HFF-Myc (cell line): ENCODE measurements at regions not wholly inside any gene's neighbourhood (a gene's known extent, or its start where the extent isn't known, plus 50 kb on each side); places are given as distances from the start of the nearest gene placed in this dataset.

Source experiments
- DNase-seq: peaks from one replicate; pipeline ENCODE4 v3.0.0-alpha.2; 2011; ENCODE audit warnings: low read depth; ENCODE audit errors: extremely low read depth
- H3K4me3 ChIP-seq: replicated peaks from 2 replicates; pipeline ENCODE4 v1.5.1; 2011; ENCODE audit warnings: low read depth, mild to moderate bottlenecking, control low read depth, low read length
- CTCF ChIP-seq: IDR thresholded peaks from 2 replicates; pipeline ENCODE4 v1.5.1; 2012; ENCODE audit warnings: mild to moderate bottlenecking, low read depth, low read length, control low read depth; ENCODE audit errors: missing control alignments

GRCh38 chr18:40760251-40760650, 1194.8 kb upstream of the PIK3C3 start:
- TF ChIP-seq CTCF: no peak
- no peak for DNase-seq

GRCh38 chr18:40754477-40754876, 1200.6 kb upstream of the PIK3C3 start:
- TF ChIP-seq CTCF: no peak
- DNase-seq: no peak
- H3K4me3 ChIP-seq: no peak overlapping the region

More at GRCh38 chr18:40760251-40760650, 1194.8 kb upstream of the PIK3C3 start:
- no peak overlapping the region for H3K4me3 ChIP-seq

- H3K4me3 ChIP-seq: no peak overlapping the region
- TF ChIP-seq CTCF: no peak
- DNase-seq: no peak
These were observed 1202.7 kb upstream of the PIK3C3 start for GRCh38 chr18:40752316-40752715.

- no peak for DNase-seq
- no peak for TF ChIP-seq CTCF
- no peak overlapping the region for H3K4me3 ChIP-seq
These were observed 1203.8 kb upstream of the PIK3C3 start for GRCh38 chr18:40751186-40751585.

GRCh38 chr18:40739029-40739428, 1216.0 kb upstream of the PIK3C3 start:
- H3K4me3 ChIP-seq: no peak overlapping the region
- no peak for DNase-seq
- TF ChIP-seq CTCF: no peak

GRCh38 chr18:40738321-40738880, 1216.6 kb upstream of the PIK3C3 start:
- H3K4me3 ChIP-seq: no peak overlapping the region
- TF ChIP-seq CTCF: no peak
- no peak for DNase-seq

GRCh38 chr18:40708726-40709125, 1246.3 kb upstream of the PIK3C3 start:
- no peak overlapping the region for H3K4me3 ChIP-seq
- no peak for TF ChIP-seq CTCF
- DNase-seq: no peak
